K562 (cell line): ENCODE measurements at regions not wholly inside any gene's neighbourhood (a gene's known extent, or its start where the extent isn't known, plus 50 kb on each side); places are given as distances from the start of the nearest gene placed in this dataset.

Experiments
- ATF7 ChIP-seq: fragments of 450-650 bp; IDR thresholded peaks from 2 replicates; pipeline ENCODE4 v1.7.1; 2014; ENCODE audit warnings: mild to moderate bottlenecking, moderate library complexity
- CBX2 ChIP-seq: fragments of 200-600 bp; sonication (generic); IDR thresholded peaks from one replicate; pipeline ENCODE4 v1.6.1; 2012; ENCODE audit warnings: mild to moderate bottlenecking, low read length, inconsistent platforms; ENCODE audit not compliant: insufficient read depth, poor library complexity, severe bottlenecking
- CREB1 ChIP-seq, 2 experiments: sonication (generic) in 1 of 2; formaldehyde crosslinking in 1 of 2; IDR thresholded peaks; 2 replicates each; pipeline versions ENCODE4 v1.6.1 to v1.8.0; 2012 to 2022; ENCODE audit warnings: inconsistent platforms in 1 of 2, mild to moderate bottlenecking in 1 of 2, missing genetic modification reagents in 1 of 2, moderate library complexity in 1 of 2
- CTBP1 ChIP-seq: fragments of 450-650 bp; IDR thresholded peaks from 2 replicates; pipeline ENCODE4 v1.6.1; 2016; ENCODE audit warnings: borderline replicate concordance
- FOXM1 ChIP-seq, 2 experiments: fragments of 450-650 bp in 1 of 2; sonication (generic) in 1 of 2; formaldehyde crosslinking in 1 of 2; IDR thresholded peaks; 2 replicates each; pipeline versions ENCODE4 v1.6.1 to v1.9.0; 2017 to 2022; ENCODE audit warnings: low read depth in 2 of 2, mild to moderate bottlenecking in 2 of 2, missing genetic modification reagents in 1 of 2, moderate library complexity in 1 of 2
- HIVEP1 ChIP-seq: fragments of 250-450 bp; sonication (Bioruptor Pico); IDR thresholded peaks from 2 replicates; pipeline ENCODE4 v1.4.0; 2020; ENCODE audit warnings: mild to moderate bottlenecking
- KAT2B ChIP-seq: IDR thresholded peaks from one replicate; pipeline ENCODE4 v1.6.1; 2012; ENCODE audit warnings: low read depth, mild to moderate bottlenecking, control low read depth, inconsistent platforms, low read length, moderate library complexity
- MED1 ChIP-seq: sonication (generic); formaldehyde crosslinking; IDR thresholded peaks from 2 replicates; pipeline ENCODE4 v1.8.1; 2023; ENCODE audit warnings: missing genetic modification reagents, borderline replicate concordance
- SRF ChIP-seq, 2 experiments: fragments of 250-450, 450-650 bp in 1 of 2; sonication (Bioruptor Pico) in 1 of 2; sonication (generic) in 1 of 2; formaldehyde crosslinking; IDR thresholded peaks; 2 replicates each; pipeline versions ENCODE4 v1.5.0 to v1.5.1; 2020 to 2022; ENCODE audit warnings: mild to moderate bottlenecking in 1 of 2, missing genetic modification reagents in 1 of 2
- TCFL5 ChIP-seq: fragments of 250-450 bp; sonication (Bioruptor Pico); conservative IDR thresholded peaks from 2 replicates; pipeline ENCODE4 v1.6.1; 2021; ENCODE audit warnings: mild to moderate bottlenecking, moderate library complexity, matching md5 sums
- TRIM28 ChIP-seq: fragments of 450-650 bp; IDR thresholded peaks from 2 replicates; pipeline ENCODE4 v1.6.1; 2017
- ZNF79 ChIP-seq: fragments of 250-450 bp; sonication (Bioruptor Pico); IDR thresholded peaks from 2 replicates; pipeline ENCODE4 v1.4.0; 2020; ENCODE audit warnings: low read depth, mild to moderate bottlenecking, moderate library complexity
- TF ChIP-seq, protein P1 (sequence below): fragments of 450-650 bp; IDR thresholded peaks from 2 replicates; pipeline ENCODE4 v1.6.1; 2016; ENCODE audit warnings: mild to moderate bottlenecking, moderate library complexity
- TF ChIP-seq, protein P2 (sequence below): fragments of 250-450 bp; sonication (Bioruptor Pico); IDR thresholded peaks from 2 replicates; pipeline ENCODE4 v1.4.0; 2020

DNA sequence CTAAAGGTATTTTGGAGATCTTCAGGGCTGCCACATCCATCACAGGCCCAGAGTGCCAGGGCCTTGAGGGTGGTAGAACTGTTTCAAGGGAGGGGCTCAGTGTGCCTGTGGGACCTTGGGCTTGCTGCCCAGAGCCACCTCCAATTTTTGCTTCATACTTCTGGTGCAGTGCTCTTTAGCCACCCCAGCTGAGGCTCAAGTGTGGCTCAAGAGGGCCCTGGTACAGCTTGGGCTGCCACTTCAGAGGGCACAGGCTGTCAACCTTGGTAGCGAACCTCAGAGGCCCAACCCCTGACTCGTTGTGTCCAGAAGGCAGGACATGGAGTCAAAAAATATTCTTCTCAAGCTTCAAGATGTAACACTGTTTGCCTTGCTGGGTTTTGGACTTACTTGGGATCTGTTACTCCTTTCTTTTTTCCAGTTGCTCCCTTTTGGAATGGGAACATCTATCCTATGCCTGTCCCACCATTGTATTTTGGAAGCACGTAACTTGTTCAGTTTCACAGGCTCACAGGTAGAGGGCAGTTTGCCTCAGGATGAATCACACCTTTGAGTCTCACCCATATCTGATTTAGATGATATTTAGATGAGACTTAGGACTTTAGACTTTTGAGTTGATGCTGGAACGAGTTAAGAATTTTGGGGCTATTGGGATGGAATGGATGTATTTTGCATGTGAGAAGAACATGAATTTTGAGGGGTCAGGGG lies 224.8 kb downstream of the RPS24 start (continued):
- TF ChIP-seq, protein P1, sequence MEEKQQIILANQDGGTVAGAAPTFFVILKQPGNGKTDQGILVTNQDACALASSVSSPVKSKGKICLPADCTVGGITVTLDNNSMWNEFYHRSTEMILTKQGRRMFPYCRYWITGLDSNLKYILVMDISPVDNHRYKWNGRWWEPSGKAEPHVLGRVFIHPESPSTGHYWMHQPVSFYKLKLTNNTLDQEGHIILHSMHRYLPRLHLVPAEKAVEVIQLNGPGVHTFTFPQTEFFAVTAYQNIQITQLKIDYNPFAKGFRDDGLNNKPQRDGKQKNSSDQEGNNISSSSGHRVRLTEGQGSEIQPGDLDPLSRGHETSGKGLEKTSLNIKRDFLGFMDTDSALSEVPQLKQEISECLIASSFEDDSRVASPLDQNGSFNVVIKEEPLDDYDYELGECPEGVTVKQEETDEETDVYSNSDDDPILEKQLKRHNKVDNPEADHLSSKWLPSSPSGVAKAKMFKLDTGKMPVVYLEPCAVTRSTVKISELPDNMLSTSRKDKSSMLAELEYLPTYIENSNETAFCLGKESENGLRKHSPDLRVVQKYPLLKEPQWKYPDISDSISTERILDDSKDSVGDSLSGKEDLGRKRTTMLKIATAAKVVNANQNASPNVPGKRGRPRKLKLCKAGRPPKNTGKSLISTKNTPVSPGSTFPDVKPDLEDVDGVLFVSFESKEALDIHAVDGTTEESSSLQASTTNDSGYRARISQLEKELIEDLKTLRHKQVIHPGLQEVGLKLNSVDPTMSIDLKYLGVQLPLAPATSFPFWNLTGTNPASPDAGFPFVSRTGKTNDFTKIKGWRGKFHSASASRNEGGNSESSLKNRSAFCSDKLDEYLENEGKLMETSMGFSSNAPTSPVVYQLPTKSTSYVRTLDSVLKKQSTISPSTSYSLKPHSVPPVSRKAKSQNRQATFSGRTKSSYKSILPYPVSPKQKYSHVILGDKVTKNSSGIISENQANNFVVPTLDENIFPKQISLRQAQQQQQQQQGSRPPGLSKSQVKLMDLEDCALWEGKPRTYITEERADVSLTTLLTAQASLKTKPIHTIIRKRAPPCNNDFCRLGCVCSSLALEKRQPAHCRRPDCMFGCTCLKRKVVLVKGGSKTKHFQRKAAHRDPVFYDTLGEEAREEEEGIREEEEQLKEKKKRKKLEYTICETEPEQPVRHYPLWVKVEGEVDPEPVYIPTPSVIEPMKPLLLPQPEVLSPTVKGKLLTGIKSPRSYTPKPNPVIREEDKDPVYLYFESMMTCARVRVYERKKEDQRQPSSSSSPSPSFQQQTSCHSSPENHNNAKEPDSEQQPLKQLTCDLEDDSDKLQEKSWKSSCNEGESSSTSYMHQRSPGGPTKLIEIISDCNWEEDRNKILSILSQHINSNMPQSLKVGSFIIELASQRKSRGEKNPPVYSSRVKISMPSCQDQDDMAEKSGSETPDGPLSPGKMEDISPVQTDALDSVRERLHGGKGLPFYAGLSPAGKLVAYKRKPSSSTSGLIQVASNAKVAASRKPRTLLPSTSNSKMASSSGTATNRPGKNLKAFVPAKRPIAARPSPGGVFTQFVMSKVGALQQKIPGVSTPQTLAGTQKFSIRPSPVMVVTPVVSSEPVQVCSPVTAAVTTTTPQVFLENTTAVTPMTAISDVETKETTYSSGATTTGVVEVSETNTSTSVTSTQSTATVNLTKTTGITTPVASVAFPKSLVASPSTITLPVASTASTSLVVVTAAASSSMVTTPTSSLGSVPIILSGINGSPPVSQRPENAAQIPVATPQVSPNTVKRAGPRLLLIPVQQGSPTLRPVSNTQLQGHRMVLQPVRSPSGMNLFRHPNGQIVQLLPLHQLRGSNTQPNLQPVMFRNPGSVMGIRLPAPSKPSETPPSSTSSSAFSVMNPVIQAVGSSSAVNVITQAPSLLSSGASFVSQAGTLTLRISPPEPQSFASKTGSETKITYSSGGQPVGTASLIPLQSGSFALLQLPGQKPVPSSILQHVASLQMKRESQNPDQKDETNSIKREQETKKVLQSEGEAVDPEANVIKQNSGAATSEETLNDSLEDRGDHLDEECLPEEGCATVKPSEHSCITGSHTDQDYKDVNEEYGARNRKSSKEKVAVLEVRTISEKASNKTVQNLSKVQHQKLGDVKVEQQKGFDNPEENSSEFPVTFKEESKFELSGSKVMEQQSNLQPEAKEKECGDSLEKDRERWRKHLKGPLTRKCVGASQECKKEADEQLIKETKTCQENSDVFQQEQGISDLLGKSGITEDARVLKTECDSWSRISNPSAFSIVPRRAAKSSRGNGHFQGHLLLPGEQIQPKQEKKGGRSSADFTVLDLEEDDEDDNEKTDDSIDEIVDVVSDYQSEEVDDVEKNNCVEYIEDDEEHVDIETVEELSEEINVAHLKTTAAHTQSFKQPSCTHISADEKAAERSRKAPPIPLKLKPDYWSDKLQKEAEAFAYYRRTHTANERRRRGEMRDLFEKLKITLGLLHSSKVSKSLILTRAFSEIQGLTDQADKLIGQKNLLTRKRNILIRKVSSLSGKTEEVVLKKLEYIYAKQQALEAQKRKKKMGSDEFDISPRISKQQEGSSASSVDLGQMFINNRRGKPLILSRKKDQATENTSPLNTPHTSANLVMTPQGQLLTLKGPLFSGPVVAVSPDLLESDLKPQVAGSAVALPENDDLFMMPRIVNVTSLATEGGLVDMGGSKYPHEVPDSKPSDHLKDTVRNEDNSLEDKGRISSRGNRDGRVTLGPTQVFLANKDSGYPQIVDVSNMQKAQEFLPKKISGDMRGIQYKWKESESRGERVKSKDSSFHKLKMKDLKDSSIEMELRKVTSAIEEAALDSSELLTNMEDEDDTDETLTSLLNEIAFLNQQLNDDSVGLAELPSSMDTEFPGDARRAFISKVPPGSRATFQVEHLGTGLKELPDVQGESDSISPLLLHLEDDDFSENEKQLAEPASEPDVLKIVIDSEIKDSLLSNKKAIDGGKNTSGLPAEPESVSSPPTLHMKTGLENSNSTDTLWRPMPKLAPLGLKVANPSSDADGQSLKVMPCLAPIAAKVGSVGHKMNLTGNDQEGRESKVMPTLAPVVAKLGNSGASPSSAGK = no peak
- no peak for TF ChIP-seq ZNF79
- no peak for TF ChIP-seq TCFL5 (CRISPR knock-in tag)
- TF ChIP-seq SRF (CRISPR knock-in tag; IDR thresholded peaks at IDR 0.05) = no peak
- TF ChIP-seq FOXM1 (IDR thresholded peaks at IDR 0.05; ENCODE audit: low read depth) = no peak
- TF ChIP-seq FOXM1 (CRISPR knock-in tag; IDR thresholded peaks at IDR 0.05; ENCODE audit: low read depth) = no peak
- no peak for TF ChIP-seq CTBP1
- TF ChIP-seq CREB1 (IDR thresholded peaks at IDR 0.05) = no peak
- no peak for TF ChIP-seq CREB1 (CRISPR knock-in tag; IDR thresholded peaks at IDR 0.05)
- no peak for TF ChIP-seq HIVEP1 (CRISPR knock-in tag)
- TF ChIP-seq TRIM28 = no peak
- TF ChIP-seq MED1 (CRISPR knock-in tag) = no peak
- TF ChIP-seq, protein P2, sequence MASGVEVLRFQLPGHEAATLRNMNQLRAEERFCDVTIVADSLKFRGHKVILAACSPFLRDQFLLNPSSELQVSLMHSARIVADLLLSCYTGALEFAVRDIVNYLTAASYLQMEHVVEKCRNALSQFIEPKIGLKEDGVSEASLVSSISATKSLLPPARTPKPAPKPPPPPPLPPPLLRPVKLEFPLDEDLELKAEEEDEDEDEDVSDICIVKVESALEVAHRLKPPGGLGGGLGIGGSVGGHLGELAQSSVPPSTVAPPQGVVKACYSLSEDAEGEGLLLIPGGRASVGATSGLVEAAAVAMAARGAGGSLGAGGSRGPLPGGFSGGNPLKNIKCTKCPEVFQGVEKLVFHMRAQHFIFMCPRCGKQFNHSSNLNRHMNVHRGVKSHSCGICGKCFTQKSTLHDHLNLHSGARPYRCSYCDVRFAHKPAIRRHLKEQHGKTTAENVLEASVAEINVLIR (CRISPR knock-in tag) = no peak
- no peak for TF ChIP-seq ATF7
- TF ChIP-seq CBX2 = no peak
- no peak for TF ChIP-seq KAT2B
